ENCODE measurements at regions not wholly inside any gene's neighbourhood (a gene's known extent, or its start where the extent isn't known, plus 50 kb on each side); places are given as distances from the start of the nearest gene placed in this dataset.

GRCh38 chr1:218575856-218576255, 230.7 kb downstream of the TGFB2 start:
- H3K27ac Mint-ChIP-seq: no peak overlapping the region
- H3K27me3 Mint-ChIP-seq: peaks cover 1% of the 10 kb centered on the region
- ATAC-seq (ENCODE audit: low read depth) (no peak), DNase-seq (ENCODE audit: low spot score in 2 of 2) (no peak)
- H3K4me3 Mint-ChIP-seq: no peak overlapping the region
- H3K36me3 Mint-ChIP-seq: no peaks in the 10 kb centered on the region
- H3K4me1 Mint-ChIP-seq: no peaks in the 10 kb centered on the region
- H3K9me3 Mint-ChIP-seq: peaks cover 2% of the 10 kb centered on the region

GRCh38 chr1:218582646-218583045, 237.5 kb downstream of the TGFB2 start:
- ATAC-seq (ENCODE audit: low read depth): no peak
- Mint-ChIP-seq H3K4me1 (no peaks in the 10 kb centered on the region), H3K9me3 (peaks cover 7% of the 10 kb centered on the region), H3K4me3 (no peak overlapping the region), H3K27ac (no peak overlapping the region), H3K27me3 (peaks cover 6% of the 10 kb centered on the region), H3K36me3 (no peaks in the 10 kb centered on the region)
- no peak for DNase-seq (ENCODE audit: low spot score in 2 of 2)

- no peak for DNase-seq (ENCODE audit: low spot score in 2 of 2)
- H3K36me3 Mint-ChIP-seq: no peaks in the 10 kb centered on the region
- H3K9me3 Mint-ChIP-seq: peaks cover 7% of the 10 kb centered on the region
- H3K27ac Mint-ChIP-seq: no peak overlapping the region
- no peak for ATAC-seq (ENCODE audit: low read depth)
- no peaks in the 10 kb centered on the region for H3K4me1 Mint-ChIP-seq
- peaks cover 12% of the 10 kb centered on the region for H3K27me3 Mint-ChIP-seq
- H3K4me3 Mint-ChIP-seq: no peak overlapping the region
Measured at GRCh38 chr1:218584418-218585155, 239.5 kb downstream of the TGFB2 start.

GRCh38 chr1:218585511-218586184, 240.5 kb downstream of the TGFB2 start:
- DNase-seq (ENCODE audit: low spot score in 2 of 2) (no peak), ATAC-seq (ENCODE audit: low read depth) (no peak)
- Mint-ChIP-seq H3K4me1 (no peaks in the 10 kb centered on the region), H3K36me3 (no peaks in the 10 kb centered on the region), H3K27me3 (peaks cover 13% of the 10 kb centered on the region), H3K27ac (no peak overlapping the region), H3K4me3 (no peak overlapping the region), H3K9me3 (peaks cover 7% of the 10 kb centered on the region)

GRCh38 chr1:218587900-218588299, 242.8 kb downstream of the TGFB2 start:
- H3K9me3 Mint-ChIP-seq: peaks cover 4% of the 10 kb centered on the region
- no peak overlapping the region for H3K27ac Mint-ChIP-seq
- ATAC-seq (ENCODE audit: low read depth): no peak
- no peak overlapping the region for H3K4me3 Mint-ChIP-seq
- H3K36me3 Mint-ChIP-seq: no peaks in the 10 kb centered on the region
- H3K4me1 Mint-ChIP-seq: no peaks in the 10 kb centered on the region
- DNase-seq (ENCODE audit: low spot score in 2 of 2): no peak
- H3K27me3 Mint-ChIP-seq: peaks cover 13% of the 10 kb centered on the region

- ATAC-seq (ENCODE audit: low read depth) (no peak), DNase-seq (ENCODE audit: low spot score in 2 of 2) (no peak)
- H3K27me3 Mint-ChIP-seq: peaks cover 13% of the 10 kb centered on the region
- no peaks in the 10 kb centered on the region for H3K4me1 Mint-ChIP-seq
- no peak overlapping the region for H3K4me3 Mint-ChIP-seq
- peaks cover 3% of the 10 kb centered on the region for H3K9me3 Mint-ChIP-seq
- no peaks in the 10 kb centered on the region for H3K36me3 Mint-ChIP-seq
- H3K27ac Mint-ChIP-seq: no peak overlapping the region
Measured at GRCh38 chr1:218588540-218589172, 243.5 kb downstream of the TGFB2 start.

- no peak for DNase-seq (ENCODE audit: low spot score in 2 of 2)
- ATAC-seq (ENCODE audit: low read depth): no peak
- H3K4me1 Mint-ChIP-seq: no peaks in the 10 kb centered on the region
- no peak overlapping the region for H3K4me3 Mint-ChIP-seq
- H3K36me3 Mint-ChIP-seq: no peaks in the 10 kb centered on the region
- H3K27me3 Mint-ChIP-seq: peaks cover 11% of the 10 kb centered on the region
- H3K9me3 Mint-ChIP-seq: no peaks in the 10 kb centered on the region
- H3K27ac Mint-ChIP-seq: no peak overlapping the region
Measured at GRCh38 chr1:218589487-218589886, 244.4 kb downstream of the TGFB2 start.

- Mint-ChIP-seq H3K9me3 (no peaks in the 10 kb centered on the region), H3K4me3 (no peak overlapping the region), H3K36me3 (no peaks in the 10 kb centered on the region), H3K27me3 (peaks cover 11% of the 10 kb centered on the region), H3K4me1 (no peaks in the 10 kb centered on the region), H3K27ac (no peak overlapping the region)
- DNase-seq (ENCODE audit: low spot score in 2 of 2) (no peak), ATAC-seq (ENCODE audit: low read depth) (no peak)
Measured at GRCh38 chr1:218591966-218592365, 246.8 kb downstream of the TGFB2 start.

GRCh38 chr1:218592688-218593087, 247.6 kb downstream of the TGFB2 start:
- DNase-seq (ENCODE audit: low spot score in 2 of 2): no peak
- Mint-ChIP-seq H3K4me3 (no peak overlapping the region), H3K36me3 (no peaks in the 10 kb centered on the region)

GRCh38 chr1:218600968-218601367, 255.8 kb downstream of the TGFB2 start:
- Mint-ChIP-seq H3K4me3 (no peak overlapping the region), H3K36me3 (no peaks in the 10 kb centered on the region), H3K27me3 (peaks cover 10% of the 10 kb centered on the region), H3K27ac (no peak overlapping the region), H3K4me1 (no peaks in the 10 kb centered on the region), H3K9me3 (peaks cover 1% of the 10 kb centered on the region)
- DNase-seq (ENCODE audit: low spot score in 2 of 2) (no peak), ATAC-seq (ENCODE audit: low read depth) (no peak)

More at GRCh38 chr1:218592688-218593087, 247.6 kb downstream of the TGFB2 start:
- ATAC-seq (ENCODE audit: low read depth): no peak
- no peaks in the 10 kb centered on the region for H3K4me1 Mint-ChIP-seq
- no peaks in the 10 kb centered on the region for H3K9me3 Mint-ChIP-seq
- peaks cover 13% of the 10 kb centered on the region for H3K27me3 Mint-ChIP-seq
- H3K27ac Mint-ChIP-seq: no peak overlapping the region

GRCh38 chr1:218604217-218604616, 259.1 kb downstream of the TGFB2 start:
- no peaks in the 10 kb centered on the region for H3K27me3 Mint-ChIP-seq
- no peak overlapping the region for H3K4me3 Mint-ChIP-seq
- no peak overlapping the region for H3K27ac Mint-ChIP-seq
- H3K9me3 Mint-ChIP-seq: peaks cover 3% of the 10 kb centered on the region
- DNase-seq (ENCODE audit: low spot score in 2 of 2): no peak
- no peak for ATAC-seq (ENCODE audit: low read depth)
- no peaks in the 10 kb centered on the region for H3K4me1 Mint-ChIP-seq
- no peaks in the 10 kb centered on the region for H3K36me3 Mint-ChIP-seq

GRCh38 chr1:218611916-218612585, 266.9 kb downstream of the TGFB2 start:
- no peaks in the 10 kb centered on the region for H3K4me1 Mint-ChIP-seq
- H3K27ac Mint-ChIP-seq: no peak overlapping the region
- H3K9me3 Mint-ChIP-seq: peaks cover 3% of the 10 kb centered on the region
- H3K27me3 Mint-ChIP-seq: no peaks in the 10 kb centered on the region
- ATAC-seq (ENCODE audit: low read depth): no peak
- no peak overlapping the region for H3K4me3 Mint-ChIP-seq
- H3K36me3 Mint-ChIP-seq: no peaks in the 10 kb centered on the region
- DNase-seq (ENCODE audit: low spot score in 2 of 2): no peak

- H3K36me3 Mint-ChIP-seq: no peaks in the 10 kb centered on the region
- ATAC-seq (ENCODE audit: low read depth) (no peak), DNase-seq (ENCODE audit: low spot score in 2 of 2) (no peak)
- no peak overlapping the region for H3K4me3 Mint-ChIP-seq
- H3K4me1 Mint-ChIP-seq: no peaks in the 10 kb centered on the region
- peaks cover 3% of the 10 kb centered on the region for H3K9me3 Mint-ChIP-seq
- no peak overlapping the region for H3K27ac Mint-ChIP-seq
- H3K27me3 Mint-ChIP-seq: no peaks in the 10 kb centered on the region
Measured at GRCh38 chr1:218613105-218613504, 268.0 kb downstream of the TGFB2 start.

- no peak overlapping the region for H3K4me3 Mint-ChIP-seq
- no peaks in the 10 kb centered on the region for H3K36me3 Mint-ChIP-seq
- DNase-seq (ENCODE audit: low spot score in 2 of 2) (no peak), ATAC-seq (ENCODE audit: low read depth) (no peak)
- no peak overlapping the region for H3K27ac Mint-ChIP-seq
- no peaks in the 10 kb centered on the region for H3K9me3 Mint-ChIP-seq
- H3K4me1 Mint-ChIP-seq: no peaks in the 10 kb centered on the region
- H3K27me3 Mint-ChIP-seq: no peaks in the 10 kb centered on the region
Measured at GRCh38 chr1:218614031-218614430, 268.9 kb downstream of the TGFB2 start.

Data from memory B cell (primary cell).